ENCODE measurements at regions not wholly inside any gene's neighbourhood (a gene's known extent, or its start where the extent isn't known, plus 50 kb on each side); places are given as distances from the start of the nearest gene placed in this dataset.

- TF ChIP-seq GATA2 (IDR thresholded peaks at IDR 0.05; ENCODE audit: low read depth, low read length) (no peak), GATA3 (IDR thresholded peaks at IDR 0.05; ENCODE audit: low read depth, low read length) (no peak)
Measured at GRCh38 chr15:23983500-23984259, 296.6 kb upstream of the NDN start.

- TF ChIP-seq GATA3 (IDR thresholded peaks at IDR 0.05; ENCODE audit: low read depth, low read length) = no peak
- TF ChIP-seq GATA2 (IDR thresholded peaks at IDR 0.05; ENCODE audit: low read depth, low read length) = no peak
Measured at GRCh38 chr15:23994273-23994672, 307.2 kb upstream of the NDN start.

- TF ChIP-seq GATA3 (IDR thresholded peaks at IDR 0.05; ENCODE audit: low read depth, low read length) = no peak
- no peak for TF ChIP-seq GATA2 (IDR thresholded peaks at IDR 0.05; ENCODE audit: low read depth, low read length)
Measured at GRCh38 chr15:23998056-23998455, 311.0 kb upstream of the NDN start.

- no peak for TF ChIP-seq GATA3 (IDR thresholded peaks at IDR 0.05; ENCODE audit: low read depth, low read length)
- TF ChIP-seq GATA2 (IDR thresholded peaks at IDR 0.05; ENCODE audit: low read depth, low read length) = no peak
Measured at GRCh38 chr15:24008476-24008875, 321.4 kb upstream of the NDN start.

GRCh38 chr15:24017470-24017869 is 330.4 kb upstream of the NDN start:
- TF ChIP-seq GATA2 (IDR thresholded peaks at IDR 0.05; ENCODE audit: low read depth, low read length) = no peak
- no peak for TF ChIP-seq GATA3 (IDR thresholded peaks at IDR 0.05; ENCODE audit: low read depth, low read length)

GRCh38 chr15:24039683-24040082 is 352.6 kb upstream of the NDN start:
- no peak for TF ChIP-seq GATA2 (IDR thresholded peaks at IDR 0.05; ENCODE audit: low read depth, low read length)
- TF ChIP-seq GATA3 (IDR thresholded peaks at IDR 0.05; ENCODE audit: low read depth, low read length) = no peak

- TF ChIP-seq GATA3 (IDR thresholded peaks at IDR 0.05; ENCODE audit: low read depth, low read length) = no peak
Measured at GRCh38 chr15:24054547-24055245, 367.6 kb upstream of the NDN start.

GRCh38 chr15:24067733-24068501 is 380.8 kb upstream of the NDN start:
- TF ChIP-seq GATA2 (IDR thresholded peaks at IDR 0.05; ENCODE audit: low read depth, low read length) (no peak), GATA3 (IDR thresholded peaks at IDR 0.05; ENCODE audit: low read depth, low read length) (no peak)

- TF ChIP-seq GATA2 (IDR thresholded peaks at IDR 0.05; ENCODE audit: low read depth, low read length) = no peak
- no peak for TF ChIP-seq GATA3 (IDR thresholded peaks at IDR 0.05; ENCODE audit: low read depth, low read length)
Measured at GRCh38 chr15:24075420-24076089, 388.4 kb upstream of the NDN start.

GRCh38 chr15:24076090-24076784 is 389.1 kb upstream of the NDN start:
- TF ChIP-seq GATA2 (IDR thresholded peaks at IDR 0.05; ENCODE audit: low read depth, low read length) = no peak
- no peak for TF ChIP-seq GATA3 (IDR thresholded peaks at IDR 0.05; ENCODE audit: low read depth, low read length)

- TF ChIP-seq GATA2 (IDR thresholded peaks at IDR 0.05; ENCODE audit: low read depth, low read length) = no peak
- no peak for TF ChIP-seq GATA3 (IDR thresholded peaks at IDR 0.05; ENCODE audit: low read depth, low read length)
Measured at GRCh38 chr15:24078310-24079029, 391.4 kb upstream of the NDN start.

GRCh38 chr15:24146251-24146650 is 459.1 kb upstream of the NDN start:
- TF ChIP-seq GATA2 (IDR thresholded peaks at IDR 0.05; ENCODE audit: low read depth, low read length) = no peak
- no peak for TF ChIP-seq GATA3 (IDR thresholded peaks at IDR 0.05; ENCODE audit: low read depth, low read length)

- TF ChIP-seq GATA3 (IDR thresholded peaks at IDR 0.05; ENCODE audit: low read depth, low read length) (no peak), GATA2 (IDR thresholded peaks at IDR 0.05; ENCODE audit: low read depth, low read length) (no peak)
Measured at GRCh38 chr15:24150542-24150941, 463.4 kb upstream of the NDN start.

Data from SH-SY5Y (cell line).